ENCODE measurements at regions not wholly inside any gene's neighbourhood (a gene's known extent, or its start where the extent isn't known, plus 50 kb on each side); places are given as distances from the start of the nearest gene placed in this dataset.

DNA sequence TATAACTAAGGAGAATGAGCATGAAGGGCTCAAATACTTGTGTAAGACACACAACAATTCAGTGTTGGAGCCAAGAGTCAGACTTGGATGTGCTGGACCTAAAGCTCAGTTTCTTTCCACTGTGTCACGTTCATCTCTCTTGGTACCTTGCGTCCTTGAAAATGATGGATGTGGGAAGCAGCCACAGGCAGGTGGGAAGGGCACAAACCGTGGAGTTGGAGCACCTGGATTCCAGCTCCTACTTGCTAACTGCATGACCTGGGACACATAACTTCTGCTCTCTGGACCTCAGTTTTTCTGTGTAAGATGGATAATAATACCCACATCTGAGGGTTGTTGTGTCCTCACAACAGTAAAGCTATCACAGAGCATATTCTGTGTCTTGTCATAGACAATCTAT is 53.1 kb upstream of the PPP1CB start:
- Histone ChIP-seq H3K9me3 (no peaks in the 10 kb centered on the region), H3K27me3 (replicated peaks in 1 of 7) (no peaks in the 10 kb centered on the region), H3K36me3 (no peaks in the 10 kb centered on the region), H3K27ac (no peak overlapping the region), H3K4me1 (peaks cover 0 to 3% (median 0%) of the 10 kb centered on the region in 6 donors), H3K4me3 (no peak overlapping the region)
- 82 to 93% (median 89%) methylated on average over 3 of the region's 3 CpGs for WGBS, 5 donors
- no peak for DNase-seq
- intact Hi-C loops (cut with DNase I; ENCODE audit: low total_unique reads) = no loop called here
- TF ChIP-seq, protein P1, sequence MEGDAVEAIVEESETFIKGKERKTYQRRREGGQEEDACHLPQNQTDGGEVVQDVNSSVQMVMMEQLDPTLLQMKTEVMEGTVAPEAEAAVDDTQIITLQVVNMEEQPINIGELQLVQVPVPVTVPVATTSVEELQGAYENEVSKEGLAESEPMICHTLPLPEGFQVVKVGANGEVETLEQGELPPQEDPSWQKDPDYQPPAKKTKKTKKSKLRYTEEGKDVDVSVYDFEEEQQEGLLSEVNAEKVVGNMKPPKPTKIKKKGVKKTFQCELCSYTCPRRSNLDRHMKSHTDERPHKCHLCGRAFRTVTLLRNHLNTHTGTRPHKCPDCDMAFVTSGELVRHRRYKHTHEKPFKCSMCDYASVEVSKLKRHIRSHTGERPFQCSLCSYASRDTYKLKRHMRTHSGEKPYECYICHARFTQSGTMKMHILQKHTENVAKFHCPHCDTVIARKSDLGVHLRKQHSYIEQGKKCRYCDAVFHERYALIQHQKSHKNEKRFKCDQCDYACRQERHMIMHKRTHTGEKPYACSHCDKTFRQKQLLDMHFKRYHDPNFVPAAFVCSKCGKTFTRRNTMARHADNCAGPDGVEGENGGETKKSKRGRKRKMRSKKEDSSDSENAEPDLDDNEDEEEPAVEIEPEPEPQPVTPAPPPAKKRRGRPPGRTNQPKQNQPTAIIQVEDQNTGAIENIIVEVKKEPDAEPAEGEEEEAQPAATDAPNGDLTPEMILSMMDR (IDR thresholded peaks at IDR 0.05 in 8 of 11, conservative IDR thresholded peaks at IDR 0.05 in 3 of 11) = no peak
- no peak for TF ChIP-seq POLR2AphosphoS5 (IDR thresholded peaks at IDR 0.05)
- TF ChIP-seq POLR2A (IDR thresholded peaks at IDR 0.05) = no peak
